ENCODE measurements at regions not wholly inside any gene's neighbourhood (a gene's known extent, or its start where the extent isn't known, plus 50 kb on each side); places are given as distances from the start of the nearest gene placed in this dataset.

DNA sequence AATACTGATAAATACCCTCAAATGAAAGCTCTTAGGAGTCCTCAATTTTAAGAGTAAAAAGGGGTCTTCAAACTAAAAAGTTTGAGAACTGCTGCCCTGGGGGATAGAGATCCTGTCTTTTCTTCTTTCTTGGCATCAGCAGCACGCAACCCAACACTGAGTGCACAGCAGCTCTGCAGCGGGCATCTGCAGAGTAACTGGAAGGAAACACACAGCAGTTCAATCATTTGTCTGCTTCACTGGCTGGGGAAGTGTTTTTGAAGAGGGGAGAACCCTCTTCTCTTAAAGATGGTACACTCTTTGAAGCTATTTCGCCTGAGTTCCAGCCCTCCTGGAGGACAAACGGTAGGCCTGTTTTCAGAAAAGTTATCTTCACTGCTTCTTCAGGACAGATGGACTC lies 193.6 kb downstream of the FGFR2 start:
- DNase-seq = peak; percentile 5

- DNase-seq = no peak
These were observed 193.1 kb downstream of the FGFR2 start for GRCh38 chr10:121405096-121405495.

GRCh38 chr10:121405549-121405948 lies 192.7 kb downstream of the FGFR2 start:
- no peak for DNase-seq

DNA sequence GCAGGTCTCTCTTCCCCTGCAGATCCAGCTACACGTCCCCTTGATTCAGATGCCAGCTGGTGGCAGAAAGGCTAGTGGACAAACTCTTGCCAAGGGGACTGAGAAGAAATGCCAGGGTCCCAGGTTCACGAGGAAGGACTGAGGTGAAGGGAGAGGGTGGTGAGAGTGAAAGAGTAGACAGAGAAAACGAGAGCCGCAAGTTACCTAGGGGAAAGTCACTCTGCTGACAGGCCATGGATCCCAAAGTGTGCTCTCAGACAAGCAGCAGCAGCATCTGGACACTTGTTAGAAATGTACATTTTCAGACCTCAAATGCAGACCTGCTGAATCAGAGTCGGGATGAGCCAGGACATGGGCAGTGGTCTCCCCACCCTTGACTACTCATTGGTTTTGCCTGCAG lies 192.3 kb downstream of the FGFR2 start:
- no peak for DNase-seq

GRCh38 chr10:121406823-121407545 lies 191.3 kb downstream of the FGFR2 start:
- DNase-seq = peak; percentile 5

GRCh38 chr10:121409466-121410104 lies 188.7 kb downstream of the FGFR2 start:
- no peak for DNase-seq

DNA sequence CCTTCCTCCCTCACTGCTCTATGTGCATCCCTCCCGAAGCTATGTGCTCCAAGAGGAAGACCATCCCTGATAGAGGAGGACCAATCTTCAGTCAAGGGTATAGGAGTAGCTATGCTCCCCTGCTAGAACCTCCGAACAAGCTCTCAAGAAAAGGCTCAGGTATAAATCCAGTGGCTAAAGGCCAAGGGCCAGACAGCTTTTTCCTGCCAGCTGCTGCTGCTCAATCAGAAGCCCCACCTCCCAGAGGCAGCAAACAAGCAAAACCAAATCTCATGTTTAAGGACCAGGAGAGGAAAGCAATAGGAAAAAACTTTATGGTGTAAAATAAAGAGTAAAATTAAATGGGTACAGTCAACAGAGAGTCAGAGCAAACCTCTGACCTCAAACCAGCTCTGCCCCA lies 187.2 kb downstream of the FGFR2 start:
- peak; percentile 0 for DNase-seq

DNA sequence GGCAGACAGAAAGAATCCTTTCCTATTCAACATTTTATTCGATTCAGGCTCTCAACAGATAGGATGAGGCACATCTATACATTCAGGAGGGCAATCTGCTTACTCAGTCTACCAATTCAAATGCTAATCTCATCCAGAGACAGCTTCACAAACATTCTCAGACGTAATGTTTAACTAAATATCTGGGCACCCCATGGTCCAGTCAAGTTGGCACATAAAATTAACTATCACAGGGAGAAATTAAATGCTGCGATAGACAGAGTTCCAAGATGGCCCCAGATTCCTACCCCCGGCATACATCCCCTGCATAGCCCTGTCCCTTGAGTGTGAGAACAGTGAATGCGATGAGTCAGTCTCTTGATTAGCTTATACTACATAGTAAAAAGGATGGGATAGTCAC lies 184.3 kb downstream of the FGFR2 start:
- no peak for DNase-seq

DNA sequence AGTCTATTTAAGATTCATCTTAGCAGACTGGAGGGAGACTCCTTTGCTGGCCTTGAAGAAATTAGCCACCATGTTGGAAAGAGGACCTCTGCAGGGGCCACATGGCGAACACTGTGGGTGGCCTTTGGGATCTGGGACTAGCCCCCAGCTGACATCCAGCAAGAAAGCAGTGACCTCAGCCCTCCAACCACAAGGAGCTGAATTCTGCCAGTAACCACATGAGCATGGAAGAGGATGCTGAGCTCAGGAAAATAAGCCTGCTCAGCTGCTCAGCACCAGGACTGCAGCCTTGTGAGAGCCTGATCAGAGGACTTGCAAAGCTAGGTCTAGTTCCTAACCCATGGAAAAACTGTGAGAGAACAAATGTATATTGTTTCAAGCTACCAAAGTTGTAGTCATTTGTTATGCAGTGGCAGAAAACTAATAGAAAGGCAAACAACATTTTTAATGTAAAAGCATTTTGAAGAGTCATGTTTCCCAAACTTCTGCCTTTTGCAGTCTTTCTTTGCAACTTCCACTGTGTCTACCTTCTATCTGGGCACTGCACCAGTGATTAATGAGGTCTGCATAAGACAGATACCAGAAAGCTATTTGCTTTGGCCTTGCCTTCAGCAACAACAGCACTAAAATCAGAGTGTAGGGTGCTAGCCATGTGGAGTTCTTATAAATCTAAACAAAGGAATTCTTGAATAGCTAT lies 183.7 kb downstream of the FGFR2 start:
- no peak for DNase-seq

DNA sequence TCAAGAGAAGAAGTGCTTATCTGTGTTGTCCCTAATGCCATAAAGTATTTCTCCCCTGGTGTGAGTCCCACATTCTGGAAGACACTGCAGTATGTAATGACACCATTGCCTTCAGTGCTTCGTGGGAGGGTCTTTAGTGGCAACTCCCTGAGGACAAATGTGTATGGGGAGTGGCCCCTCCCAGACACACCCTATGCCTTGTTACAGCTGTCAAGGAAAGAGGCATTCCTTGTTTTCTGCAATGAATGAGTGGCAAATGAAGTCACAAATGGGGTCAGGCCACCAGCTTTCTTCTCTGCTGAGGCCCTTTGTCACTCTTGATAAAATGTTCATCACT lies 183.2 kb downstream of the FGFR2 start:
- DNase-seq = no peak

DNA sequence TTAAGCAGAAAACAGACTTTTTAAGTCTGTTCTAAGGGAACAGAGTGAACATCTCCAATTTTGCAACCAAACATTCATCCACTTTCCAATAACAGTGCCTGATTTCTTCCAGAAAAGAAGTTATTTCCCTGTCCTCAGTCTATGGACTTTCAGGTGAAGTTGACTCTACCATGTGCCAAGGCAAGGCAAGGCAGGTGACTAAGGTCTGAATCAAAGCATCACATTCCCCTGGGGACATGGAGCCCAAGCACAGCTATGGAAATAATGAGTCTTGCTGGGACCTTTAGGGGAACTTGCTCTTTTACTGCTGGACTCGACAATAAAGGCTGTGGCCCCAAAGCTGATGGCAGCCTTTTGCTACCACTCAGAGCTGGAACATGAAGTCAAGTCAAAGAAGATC lies 182.2 kb downstream of the FGFR2 start:
- no peak for DNase-seq

DNA sequence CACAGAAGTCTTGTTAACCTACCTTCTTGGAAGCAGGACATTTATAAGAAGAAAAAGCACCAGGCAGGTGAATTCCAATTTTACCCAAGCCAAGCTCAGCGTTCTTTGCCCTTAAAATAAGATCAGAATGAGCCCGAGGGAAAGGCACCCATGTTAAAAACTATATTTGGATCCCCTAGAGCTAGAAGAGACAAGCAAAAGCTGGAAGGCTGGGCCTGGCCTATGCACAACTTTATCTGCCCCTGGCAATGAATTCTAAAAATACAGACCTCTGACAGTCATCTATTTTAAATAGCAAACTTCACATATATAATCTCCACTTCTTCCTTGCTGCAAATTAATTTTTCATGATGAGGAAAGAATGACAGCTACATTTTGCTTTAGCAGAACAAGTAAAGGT lies 180.9 kb downstream of the FGFR2 start:
- DNase-seq = no peak

GRCh38 chr10:121418126-121418777 lies 180.0 kb downstream of the FGFR2 start:
- no peak for DNase-seq

GRCh38 chr10:121420006-121420405 lies 178.2 kb downstream of the FGFR2 start:
- DNase-seq = no peak

- DNase-seq = no peak
These were observed 176.1 kb downstream of the FGFR2 start for GRCh38 chr10:121422096-121422495.

DNA sequence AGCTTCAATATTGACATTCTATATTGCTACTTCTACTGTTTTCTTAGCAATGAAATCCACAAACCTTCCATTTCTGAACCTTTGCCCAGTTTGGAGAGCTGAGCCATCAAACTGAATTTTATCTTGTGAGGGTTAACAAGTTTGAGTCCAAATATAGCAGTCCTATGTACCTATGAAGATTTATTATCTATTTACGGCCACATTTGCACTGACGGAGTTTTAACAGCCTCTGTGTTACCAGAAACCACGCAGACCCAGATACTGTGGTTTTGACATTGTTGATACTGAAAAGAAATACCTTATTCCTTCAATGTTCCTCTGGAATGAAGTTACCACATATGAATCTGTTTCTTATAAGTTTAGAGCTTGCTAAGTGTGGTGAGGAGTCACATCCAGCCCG lies 172.6 kb downstream of the FGFR2 start:
- DNase-seq = no peak

DNA sequence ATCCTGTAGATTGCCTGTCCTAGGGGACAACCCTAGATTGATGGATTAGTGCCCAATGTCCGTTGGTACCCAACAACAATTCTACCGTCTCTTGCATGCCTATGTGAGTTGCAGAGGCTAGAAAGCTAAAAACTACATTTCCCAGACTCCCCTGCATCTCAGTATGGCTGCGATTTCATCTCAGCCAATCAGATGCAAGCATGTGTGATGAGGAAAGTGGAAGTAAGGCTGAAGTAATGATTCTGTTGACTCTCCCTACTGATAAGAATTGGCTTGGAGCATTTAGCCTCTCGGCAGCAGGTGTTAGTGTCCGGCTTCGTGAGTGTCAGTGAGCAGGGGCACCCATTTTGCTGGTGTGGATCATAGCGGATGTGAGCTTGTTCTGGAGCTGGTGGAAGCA lies 171.9 kb downstream of the FGFR2 start:
- DNase-seq = no peak

Measured in DMS79 treated with DMSO at 0.1 percent for 48 hours (cell line).